Muscle of leg (tissue), 3 donors: ENCODE measurements at regions not wholly inside any gene's neighbourhood (a gene's known extent, or its start where the extent isn't known, plus 50 kb on each side); places are given as distances from the start of the nearest gene placed in this dataset.
"Not testable (repeated sequence)": the region's sequence is repeated elsewhere in the genome, so short reads cannot be mapped to it uniquely, and the experiment has no call there.

Experiments
- DNase-seq: peaks from one replicate; pipeline ENCODE4 v3.0.0; 2013
- H3K27ac ChIP-seq: one replicate; pipeline ENCODE4 v1.5.1; 2013; ENCODE audit warnings: mild to moderate bottlenecking, low read length, control low read depth
- H3K27me3 ChIP-seq: one replicate; pipeline ENCODE4 v1.6.1; 2013; ENCODE audit warnings: low read length; ENCODE audit not compliant: control insufficient read depth, insufficient read depth
- H3K36me3 ChIP-seq: one replicate; pipeline ENCODE4 v1.6.1; 2013; ENCODE audit warnings: low read length; ENCODE audit not compliant: control insufficient read depth, insufficient read depth
- H3K4me1 ChIP-seq: one replicate; pipeline ENCODE4 v1.6.1; 2013; ENCODE audit warnings: low read length; ENCODE audit not compliant: control insufficient read depth, insufficient read depth
- H3K4me3 ChIP-seq: one replicate; pipeline ENCODE4 v1.5.1; 2013; ENCODE audit warnings: low read length, control low read depth
- H3K9me3 ChIP-seq: replicated peaks from 2 replicates; pipeline ENCODE4 v1.6.1; 2013; ENCODE audit warnings: low read depth, low read length; ENCODE audit not compliant: control insufficient read depth
- WGBS: methylation state at CpG from one replicate; pipeline ENCODE4 v1.1.5; 2013; ENCODE audit warnings: missing lambda C conversion rate; ENCODE audit not compliant: insufficient coverage; 5-methylcytosine and 5-hydroxymethylcytosine counted together

- H3K4me1 ChIP-seq: no peaks in the 10 kb centered on the region
- H3K27ac ChIP-seq: no peak overlapping the region
- no peaks in the 10 kb centered on the region for H3K27me3 ChIP-seq
- WGBS: no CpG with 5 or more reads among the region's 3 CpGs
- H3K9me3 ChIP-seq: no peaks in the 10 kb centered on the region
- no peak overlapping the region for H3K4me3 ChIP-seq
- H3K36me3 ChIP-seq: no peaks in the 10 kb centered on the region
- DNase-seq: no peak
These were observed 301.9 kb downstream of the GLUD2 start for GRCh38 chrX:121349263-121349662.

- H3K4me1 ChIP-seq: no peaks in the 10 kb centered on the region
- no peaks in the 10 kb centered on the region for H3K27me3 ChIP-seq
- no peak overlapping the region for H3K27ac ChIP-seq
- H3K9me3 ChIP-seq: no peaks in the 10 kb centered on the region
- H3K36me3 ChIP-seq: no peaks in the 10 kb centered on the region
- WGBS: 76% methylated on average over 19 of the region's 22 CpGs
- H3K4me3 ChIP-seq: no peak overlapping the region
- no peak for DNase-seq
These were observed 308.9 kb downstream of the GLUD2 start for GRCh38 chrX:121356139-121356849.

DNA sequence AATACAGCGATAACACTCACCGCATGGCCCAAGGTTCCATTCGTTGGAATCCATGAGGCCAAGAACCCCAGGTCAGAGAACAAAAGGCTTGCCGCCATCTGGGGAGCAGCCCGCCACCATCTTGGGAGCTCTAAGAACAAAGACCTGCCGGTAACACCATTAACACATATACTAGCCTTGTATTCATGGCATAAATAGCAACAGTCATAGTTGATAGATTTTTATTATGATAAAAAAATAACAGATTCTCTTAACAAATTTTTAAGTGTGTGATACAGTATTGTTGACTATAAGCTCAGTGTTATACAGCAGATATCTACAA, 309.4 kb downstream of the GLUD2 start:
- H3K4me1 ChIP-seq: no peaks in the 10 kb centered on the region
- WGBS: 95% methylated on average over 3 of the region's 6 CpGs
- no peak overlapping the region for H3K27ac ChIP-seq
- no peak for DNase-seq
- H3K27me3 ChIP-seq: no peaks in the 10 kb centered on the region
- no peak overlapping the region for H3K4me3 ChIP-seq
- no peaks in the 10 kb centered on the region for H3K36me3 ChIP-seq
- no peaks in the 10 kb centered on the region for H3K9me3 ChIP-seq

- Histone ChIP-seq H3K36me3 (no peaks in the 10 kb centered on the region), H3K4me1 (no peaks in the 10 kb centered on the region), H3K27me3 (no peaks in the 10 kb centered on the region), H3K4me3 (no peak overlapping the region), H3K9me3 (no peaks in the 10 kb centered on the region), H3K27ac (no peak overlapping the region)
- WGBS: no CpG with 5 or more reads among the region's 1 CpG
- no peak for DNase-seq
These were observed 312.9 kb downstream of the GLUD2 start for GRCh38 chrX:121360280-121360679.

DNA sequence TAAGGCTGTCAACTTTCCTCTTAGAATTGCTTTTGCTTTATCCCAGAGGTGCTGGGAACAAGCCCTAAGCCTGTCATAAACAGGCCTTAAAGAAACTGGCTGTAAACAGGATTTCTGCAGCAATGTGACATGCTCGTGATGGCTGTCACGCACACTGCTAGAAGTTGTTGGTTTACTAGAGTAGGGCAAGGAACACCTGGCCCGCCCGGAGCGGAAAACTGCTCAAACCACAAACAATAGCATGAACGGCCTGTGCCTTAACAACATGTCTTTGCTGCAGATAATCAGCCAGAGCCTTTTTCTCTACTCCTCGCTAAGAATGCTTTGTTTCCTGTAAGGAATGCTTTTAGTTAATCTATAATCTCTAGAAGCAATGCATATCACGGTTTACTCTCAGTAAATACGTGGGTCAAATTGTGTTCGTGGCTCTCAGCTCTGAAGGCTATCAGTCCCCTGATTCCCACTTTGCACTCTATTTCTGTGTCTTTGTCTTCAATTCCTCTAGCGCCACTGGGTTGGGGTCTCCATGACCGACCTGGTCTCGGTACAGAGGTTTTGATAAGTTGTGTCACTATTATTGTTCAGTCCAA, 318.3 kb downstream of the GLUD2 start:
- Histone ChIP-seq H3K27ac (no peak overlapping the region), H3K36me3 (no peaks in the 10 kb centered on the region), H3K4me3 (no peak overlapping the region), H3K27me3 (no peaks in the 10 kb centered on the region), H3K4me1 (no peaks in the 10 kb centered on the region), H3K9me3 (no peaks in the 10 kb centered on the region)
- WGBS: 77% methylated on average over 7 of the region's 13 CpGs
- no peak for DNase-seq

DNA sequence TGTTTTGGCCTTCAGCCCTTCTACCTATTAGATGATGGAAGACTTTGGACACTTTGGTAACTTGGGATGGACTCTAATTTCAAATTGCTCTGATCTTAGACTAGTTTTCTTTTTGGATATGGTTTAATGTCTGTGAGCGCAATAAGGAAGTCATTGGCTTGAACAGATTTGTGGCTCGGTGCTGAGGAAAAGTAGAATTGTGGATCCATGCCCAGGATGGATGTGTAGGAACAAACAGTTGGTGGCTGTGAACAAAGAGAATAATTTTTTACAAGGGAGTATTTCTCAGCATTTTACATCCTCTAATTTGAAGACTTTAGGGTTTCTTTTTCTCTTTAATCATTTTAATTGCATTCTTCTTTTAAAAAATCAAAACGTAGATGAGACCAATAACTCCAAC, 327.1 kb downstream of the GLUD2 start:
- Histone ChIP-seq H3K9me3 (no peaks in the 10 kb centered on the region), H3K36me3 (no peaks in the 10 kb centered on the region), H3K4me3 (no peak overlapping the region), H3K4me1 (no peaks in the 10 kb centered on the region), H3K27me3 (no peaks in the 10 kb centered on the region), H3K27ac (no peak overlapping the region)
- 57% methylated on average over 1 of the region's 3 CpGs for WGBS
- DNase-seq: peak; percentile 16

GRCh38 chrX:121381915-121382314, 334.5 kb downstream of the GLUD2 start:
- not testable (repeated sequence) for H3K36me3 ChIP-seq, H3K9me3 ChIP-seq, H3K27ac ChIP-seq, DNase-seq, H3K27me3 ChIP-seq, H3K4me1 ChIP-seq, H3K4me3 ChIP-seq
- WGBS: no CpG with 5 or more reads among the region's 7 CpGs

DNA sequence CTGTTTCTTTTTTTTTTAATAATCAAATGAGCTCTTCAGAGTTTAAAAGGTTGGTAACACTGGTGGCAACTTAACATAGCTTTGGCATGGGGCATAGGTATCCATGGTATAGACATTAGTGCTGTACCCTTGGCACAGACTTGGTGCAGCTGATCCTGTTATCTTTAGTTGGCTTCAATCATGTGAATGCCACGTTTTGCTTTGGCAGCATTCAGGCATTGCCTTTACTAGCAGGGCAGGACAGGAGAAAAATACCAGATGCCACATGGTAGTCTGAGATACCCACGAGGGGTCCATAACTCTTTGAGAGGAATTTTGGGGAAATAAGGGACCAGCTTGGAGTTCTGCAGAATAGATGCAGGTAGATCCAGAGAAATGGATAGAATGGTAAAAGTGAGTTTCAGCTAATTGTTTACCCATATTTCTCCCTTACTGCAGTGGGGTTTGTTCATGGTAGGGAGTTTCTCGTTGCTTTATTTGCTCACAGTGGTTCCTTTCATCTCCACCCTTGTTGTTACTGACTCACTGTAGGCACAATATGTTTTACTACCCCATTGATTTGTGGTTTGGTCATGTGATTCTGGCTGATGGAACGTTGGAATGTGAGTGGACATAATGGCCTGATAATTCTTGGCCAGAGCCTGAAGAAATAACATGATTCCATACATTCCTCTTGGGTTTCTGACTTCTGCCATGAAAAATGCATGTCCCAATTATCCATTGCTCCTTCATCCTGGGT, 342.7 kb downstream of the GLUD2 start:
- Histone ChIP-seq H3K36me3 (no peaks in the 10 kb centered on the region), H3K27me3 (no peaks in the 10 kb centered on the region), H3K4me3 (no peak overlapping the region), H3K27ac (no peak overlapping the region), H3K4me1 (no peaks in the 10 kb centered on the region), H3K9me3 (no peaks in the 10 kb centered on the region)
- WGBS: 31% methylated on average over 2 of the region's 4 CpGs
- no peak for DNase-seq

- Histone ChIP-seq H3K4me1 (no peaks in the 10 kb centered on the region), H3K27me3 (no peaks in the 10 kb centered on the region), H3K36me3 (no peaks in the 10 kb centered on the region), H3K4me3 (no peak overlapping the region), H3K9me3 (no peaks in the 10 kb centered on the region), H3K27ac (no peak overlapping the region)
- no peak for DNase-seq
- WGBS: 45% methylated on average over 1 of the region's 4 CpGs
These were observed 358.4 kb downstream of the GLUD2 start for GRCh38 chrX:121405826-121406225.

- no peaks in the 10 kb centered on the region for H3K27me3 ChIP-seq
- H3K9me3 ChIP-seq: no peaks in the 10 kb centered on the region
- H3K4me1 ChIP-seq: no peaks in the 10 kb centered on the region
- H3K36me3 ChIP-seq: no peaks in the 10 kb centered on the region
- no peak overlapping the region for H3K4me3 ChIP-seq
- no CpG with 5 or more reads among the region's 5 CpGs for WGBS
- no peak for DNase-seq
- no peak overlapping the region for H3K27ac ChIP-seq
These were observed 360.2 kb downstream of the GLUD2 start for GRCh38 chrX:121407627-121408026.
